Endodermal cell (in vitro differentiated cells): ENCODE measurements at regions not wholly inside any gene's neighbourhood (a gene's known extent, or its start where the extent isn't known, plus 50 kb on each side); places are given as distances from the start of the nearest gene placed in this dataset.

ENCODE experiments used
- DNase-seq: peaks from one replicate; pipeline ENCODE4 v3.0.0-alpha.2; 2017
- H3K27ac ChIP-seq: 2 replicates; pipeline ENCODE4 v1.5.1; 2013; ENCODE audit warnings: mild to moderate bottlenecking, low read depth, low read length, moderate library complexity
- H3K27me3 ChIP-seq: 2 replicates; pipeline ENCODE4 v1.6.1; 2013; ENCODE audit warnings: mild to moderate bottlenecking, low read length, moderate library complexity; ENCODE audit not compliant: insufficient read depth, control insufficient read depth, poor library complexity, severe bottlenecking
- H3K36me3 ChIP-seq: 2 replicates; pipeline ENCODE4 v1.7.0; 2013; ENCODE audit warnings: mild to moderate bottlenecking, low read length, moderate library complexity; ENCODE audit not compliant: control insufficient read depth, insufficient read depth
- H3K4me1 ChIP-seq: one replicate; pipeline ENCODE4 v1.7.0; 2013; ENCODE audit warnings: low read length; ENCODE audit not compliant: control insufficient read depth, insufficient read depth
- H3K4me3 ChIP-seq: 2 replicates; pipeline ENCODE4 v1.5.1; 2013; ENCODE audit warnings: mild to moderate bottlenecking, low read length, moderate library complexity
- H3K9ac ChIP-seq: 2 replicates; pipeline ENCODE4 v1.6.1; 2013; ENCODE audit warnings: mild to moderate bottlenecking, low read length, moderate library complexity; ENCODE audit not compliant: poor library complexity, severe bottlenecking; ENCODE audit errors: extremely low read depth
- H3K9me3 ChIP-seq: 2 replicates; pipeline ENCODE4 v1.6.1; 2013; ENCODE audit warnings: mild to moderate bottlenecking, low read length, moderate library complexity; ENCODE audit not compliant: control insufficient read depth
- H3K27ac Mint-ChIP-seq: 2 replicates; pipeline ENCODE4 v1.8.0; 2020; ENCODE audit warnings: mixed read lengths
- H3K27me3 Mint-ChIP-seq: 2 replicates; pipeline ENCODE4 v1.8.0; 2021; ENCODE audit warnings: mild to moderate bottlenecking, mixed read lengths; ENCODE audit not compliant: insufficient read depth
- H3K36me3 Mint-ChIP-seq: 2 replicates; pipeline ENCODE4 v1.8.0; 2020; ENCODE audit warnings: low read depth, mixed read lengths
- H3K4me1 Mint-ChIP-seq: 2 replicates; pipeline ENCODE4 v1.8.0; 2020; ENCODE audit warnings: mixed read lengths
- H3K4me3 Mint-ChIP-seq: 2 replicates; pipeline ENCODE4 v1.8.0; 2020; ENCODE audit warnings: mild to moderate bottlenecking, moderate library complexity, mixed read lengths
- H3K9me3 Mint-ChIP-seq: 2 replicates; pipeline ENCODE4 v1.8.0; 2020; ENCODE audit warnings: mild to moderate bottlenecking, mixed read lengths
- CTCF ChIP-seq: fragments of 200-600 bp; sonication (generic); conservative IDR thresholded peaks from 2 replicates; pipeline ENCODE4 v1.5.0; 2021; ENCODE audit warnings: antibody characterized with exemption, mild to moderate bottlenecking
- WGBS, 2 experiments: methylation state at CpG; one replicate each; pipeline versions ENCODE4 v1.1.5 to v1.1.7; 2013; ENCODE audit warnings: missing lambda C conversion rate in 2 of 2, mixed read lengths in 1 of 2; ENCODE audit not compliant: insufficient coverage in 1 of 2, insufficient read length in 1 of 2; 5-methylcytosine and 5-hydroxymethylcytosine counted together

GRCh38 chr14:48643241-48643640 lies 942.9 kb downstream of the RPS29 start:
- Histone ChIP-seq H3K4me3 (no peak overlapping the region), H3K4me1 (no peaks in the 10 kb centered on the region), H3K9ac (no peak overlapping the region), H3K27me3 (no peaks in the 10 kb centered on the region), H3K36me3 (no peaks in the 10 kb centered on the region), H3K27ac (no peak overlapping the region), H3K9me3 (peaks cover 7% of the 10 kb centered on the region)
- no peaks in the 10 kb centered on the region for H3K36me3 Mint-ChIP-seq
- WGBS, 2 experiments: 50% methylated on average over 1 of the region's 1 CpG; no CpG with 5 or more reads in 1 of the 2 experiments
- H3K4me3 Mint-ChIP-seq: no peak overlapping the region
- no peaks in the 10 kb centered on the region for H3K27me3 Mint-ChIP-seq
- H3K4me1 Mint-ChIP-seq: peaks cover 10% of the 10 kb centered on the region
- H3K27ac Mint-ChIP-seq: no peak overlapping the region
- DNase-seq: no peak
- TF ChIP-seq CTCF: no peak
- H3K9me3 Mint-ChIP-seq: peaks cover 25% of the 10 kb centered on the region

GRCh38 chr14:48628870-48629269 lies 953.5 kb upstream of the MDGA2 start:
- no peak overlapping the region for H3K27ac Mint-ChIP-seq
- H3K4me1 Mint-ChIP-seq: peaks cover 14% of the 10 kb centered on the region
- no peak overlapping the region for H3K9ac ChIP-seq
- no peaks in the 10 kb centered on the region for H3K9me3 Mint-ChIP-seq
- DNase-seq: no peak
- H3K36me3 ChIP-seq: no peaks in the 10 kb centered on the region
- H3K36me3 Mint-ChIP-seq: no peaks in the 10 kb centered on the region
- no peaks in the 10 kb centered on the region for H3K4me1 ChIP-seq
- H3K27me3 ChIP-seq: no peaks in the 10 kb centered on the region
- H3K4me3 Mint-ChIP-seq: no peak overlapping the region
- H3K27ac ChIP-seq: no peak overlapping the region
- no peaks in the 10 kb centered on the region for H3K27me3 Mint-ChIP-seq
- TF ChIP-seq CTCF: no peak
- no peaks in the 10 kb centered on the region for H3K9me3 ChIP-seq
- no peak overlapping the region for H3K4me3 ChIP-seq

DNA sequence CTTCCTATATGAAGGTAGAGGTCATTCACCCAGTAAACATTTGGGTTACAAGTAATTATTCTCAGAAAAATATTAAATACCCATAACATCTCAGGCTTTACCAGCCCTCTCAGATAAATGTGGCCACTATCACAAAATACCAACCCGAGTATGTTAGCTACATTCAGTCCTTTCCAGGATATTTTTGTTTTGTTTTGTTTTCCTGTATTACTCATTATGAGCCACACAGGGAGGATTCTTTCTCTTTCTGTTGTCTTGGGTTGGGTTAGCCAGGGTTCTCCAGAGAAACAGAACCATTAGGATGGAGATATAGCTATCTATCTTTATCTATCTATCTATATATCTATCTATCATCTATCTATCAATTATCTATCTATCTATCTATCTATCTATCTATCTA lies 947.6 kb upstream of the MDGA2 start:
- Mint-ChIP-seq H3K36me3 (no peaks in the 10 kb centered on the region), H3K4me3 (no peak overlapping the region), H3K27ac (no peak overlapping the region), H3K4me1 (peaks cover 27% of the 10 kb centered on the region), H3K9me3 (peaks cover 3% of the 10 kb centered on the region), H3K27me3 (no peaks in the 10 kb centered on the region)
- DNase-seq: no peak
- no peak for TF ChIP-seq CTCF
- H3K9me3 ChIP-seq: no peaks in the 10 kb centered on the region
- H3K9ac ChIP-seq: no peak overlapping the region
- no peaks in the 10 kb centered on the region for H3K27me3 ChIP-seq
- peaks cover 6% of the 10 kb centered on the region for H3K4me1 ChIP-seq
- no peaks in the 10 kb centered on the region for H3K36me3 ChIP-seq
- no peak overlapping the region for H3K27ac ChIP-seq
- 83% methylated on average over 1 of the region's 1 CpG; no CpG with 5 or more reads in 1 of the 2 experiments for WGBS, 2 experiments
- no peak overlapping the region for H3K4me3 ChIP-seq
